ENCODE measurements at regions not wholly inside any gene's neighbourhood (a gene's known extent, or its start where the extent isn't known, plus 50 kb on each side); places are given as distances from the start of the nearest gene placed in this dataset.
A peak's percentile ranks its signal among the peaks of the same experiment; 100 is the strongest.
"Not testable (repeated sequence)": the region's sequence is repeated elsewhere in the genome, so short reads cannot be mapped to it uniquely, and the experiment has no call there.

DNA sequence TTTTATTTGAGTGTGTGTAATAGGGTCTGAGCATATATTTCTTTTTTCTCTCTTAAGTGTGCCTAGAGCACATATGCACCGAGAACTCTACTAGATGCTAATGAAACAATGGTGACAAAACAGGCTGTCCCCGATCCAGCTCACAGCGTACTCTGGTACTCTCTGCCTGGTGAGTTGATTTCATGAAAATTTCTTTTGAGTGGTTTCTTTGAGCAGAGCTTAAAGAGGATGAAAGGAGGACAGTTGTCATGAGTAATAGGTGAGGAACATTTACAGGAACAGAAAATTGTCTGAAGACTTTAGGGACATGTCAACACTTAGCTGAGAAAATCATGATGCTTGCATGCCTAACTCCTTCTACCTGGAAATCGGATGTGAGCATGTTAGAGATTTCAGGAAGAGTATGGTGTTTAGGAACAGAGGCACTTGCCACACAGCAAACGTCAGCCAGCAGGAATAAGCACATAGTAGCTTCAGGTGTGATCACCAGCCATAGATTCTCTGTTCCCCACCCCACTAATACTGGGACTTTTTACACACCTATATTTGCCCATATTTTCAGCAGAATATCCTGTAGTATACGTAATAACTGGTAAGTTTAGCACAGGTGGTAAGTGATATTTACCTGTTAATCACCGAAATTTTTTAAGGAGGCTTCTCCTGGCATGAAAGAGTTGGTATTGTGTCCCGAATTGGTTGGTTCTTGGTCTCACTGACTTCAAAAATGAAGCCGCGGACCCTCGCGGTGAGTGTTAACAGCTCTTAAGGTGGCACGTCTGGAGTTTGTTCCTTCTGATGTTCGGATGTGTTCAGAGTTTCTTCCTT is 111.1 kb downstream of the ZNF330 start:
- Histone ChIP-seq H3K4me1 (peaks cover 0 to 7% (median 0%) of the 10 kb centered on the region in 4 donors), H3K27me3 (no peaks in the 10 kb centered on the region), H3K4me3 (no peak overlapping the region), H3K27ac (no peak overlapping the region), H3K36me3 (no peaks in the 10 kb centered on the region), H3K9me3 (no peaks in the 10 kb centered on the region)
- no peak for DNase-seq
- 90 to 91% methylated on average over 14 of the region's 14 CpGs for WGBS, 2 donors
- TF ChIP-seq POLR2AphosphoS5 (IDR thresholded peaks at IDR 0.05) (no peak), POLR2A (IDR thresholded peaks at IDR 0.05) (no peak), EP300 (IDR thresholded peaks at IDR 0.05) (no peak)
- TF ChIP-seq, protein P1, sequence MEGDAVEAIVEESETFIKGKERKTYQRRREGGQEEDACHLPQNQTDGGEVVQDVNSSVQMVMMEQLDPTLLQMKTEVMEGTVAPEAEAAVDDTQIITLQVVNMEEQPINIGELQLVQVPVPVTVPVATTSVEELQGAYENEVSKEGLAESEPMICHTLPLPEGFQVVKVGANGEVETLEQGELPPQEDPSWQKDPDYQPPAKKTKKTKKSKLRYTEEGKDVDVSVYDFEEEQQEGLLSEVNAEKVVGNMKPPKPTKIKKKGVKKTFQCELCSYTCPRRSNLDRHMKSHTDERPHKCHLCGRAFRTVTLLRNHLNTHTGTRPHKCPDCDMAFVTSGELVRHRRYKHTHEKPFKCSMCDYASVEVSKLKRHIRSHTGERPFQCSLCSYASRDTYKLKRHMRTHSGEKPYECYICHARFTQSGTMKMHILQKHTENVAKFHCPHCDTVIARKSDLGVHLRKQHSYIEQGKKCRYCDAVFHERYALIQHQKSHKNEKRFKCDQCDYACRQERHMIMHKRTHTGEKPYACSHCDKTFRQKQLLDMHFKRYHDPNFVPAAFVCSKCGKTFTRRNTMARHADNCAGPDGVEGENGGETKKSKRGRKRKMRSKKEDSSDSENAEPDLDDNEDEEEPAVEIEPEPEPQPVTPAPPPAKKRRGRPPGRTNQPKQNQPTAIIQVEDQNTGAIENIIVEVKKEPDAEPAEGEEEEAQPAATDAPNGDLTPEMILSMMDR (IDR thresholded peaks at IDR 0.05): no peak
- no peak for ATAC-seq (ENCODE audit: low FRiP score in 2 of 2)

DNA sequence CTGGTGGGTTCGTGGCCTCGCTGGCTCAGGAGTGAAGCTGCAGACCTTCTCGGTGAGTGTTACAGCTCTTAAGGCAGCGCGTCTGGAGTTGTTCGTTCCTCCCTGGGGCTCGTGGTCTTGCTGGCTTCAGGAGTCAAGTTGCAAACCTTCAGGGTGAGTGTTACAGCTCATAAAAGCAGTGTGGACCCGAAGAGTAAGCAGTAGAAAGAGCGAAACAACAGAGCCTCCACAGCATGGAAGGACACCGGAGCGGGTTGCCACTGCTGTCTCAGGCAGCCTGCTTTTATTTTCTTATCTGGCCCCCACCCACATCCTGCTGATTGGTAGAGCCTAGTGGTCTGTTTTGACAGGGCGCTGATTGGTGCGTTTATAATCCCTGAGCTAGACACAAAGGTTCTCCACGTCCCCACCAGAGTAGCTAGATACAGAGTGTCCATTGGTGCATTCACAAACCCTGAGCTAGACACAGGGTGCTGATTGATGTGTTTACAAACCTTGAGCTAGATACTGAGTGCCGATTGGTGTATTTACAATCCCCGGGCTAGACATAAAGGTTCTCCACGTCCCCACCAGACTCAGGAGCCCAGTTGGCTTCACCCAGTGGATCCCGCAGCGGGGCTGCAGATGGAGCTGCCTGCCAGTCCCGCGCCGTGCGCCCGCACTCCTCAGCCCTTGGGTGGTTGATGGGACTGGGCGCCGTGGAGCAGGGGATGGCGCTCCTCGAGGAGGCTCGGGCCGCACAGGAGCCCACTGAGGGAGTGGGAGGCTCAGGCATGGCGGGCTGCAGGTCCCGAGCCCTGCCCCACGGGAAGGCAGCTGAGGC is 111.9 kb downstream of the ZNF330 start:
- not testable (repeated sequence) for ATAC-seq (ENCODE audit: low FRiP score in 2 of 2); H3K27me3 ChIP-seq; H3K36me3 ChIP-seq; H3K9me3 ChIP-seq; H3K4me1 ChIP-seq
- peak in 1 of 2 donors; percentile 81 for DNase-seq
- Histone ChIP-seq H3K27ac (peak overlapping the region in 2 of 4 donors; percentile 63 to 77), H3K4me3 (peak overlapping the region; percentile 16 to 47 (median 40))
- 71 to 93% methylated on average over 14 to 23 of the region's 33 CpGs for WGBS, 2 donors

DNA sequence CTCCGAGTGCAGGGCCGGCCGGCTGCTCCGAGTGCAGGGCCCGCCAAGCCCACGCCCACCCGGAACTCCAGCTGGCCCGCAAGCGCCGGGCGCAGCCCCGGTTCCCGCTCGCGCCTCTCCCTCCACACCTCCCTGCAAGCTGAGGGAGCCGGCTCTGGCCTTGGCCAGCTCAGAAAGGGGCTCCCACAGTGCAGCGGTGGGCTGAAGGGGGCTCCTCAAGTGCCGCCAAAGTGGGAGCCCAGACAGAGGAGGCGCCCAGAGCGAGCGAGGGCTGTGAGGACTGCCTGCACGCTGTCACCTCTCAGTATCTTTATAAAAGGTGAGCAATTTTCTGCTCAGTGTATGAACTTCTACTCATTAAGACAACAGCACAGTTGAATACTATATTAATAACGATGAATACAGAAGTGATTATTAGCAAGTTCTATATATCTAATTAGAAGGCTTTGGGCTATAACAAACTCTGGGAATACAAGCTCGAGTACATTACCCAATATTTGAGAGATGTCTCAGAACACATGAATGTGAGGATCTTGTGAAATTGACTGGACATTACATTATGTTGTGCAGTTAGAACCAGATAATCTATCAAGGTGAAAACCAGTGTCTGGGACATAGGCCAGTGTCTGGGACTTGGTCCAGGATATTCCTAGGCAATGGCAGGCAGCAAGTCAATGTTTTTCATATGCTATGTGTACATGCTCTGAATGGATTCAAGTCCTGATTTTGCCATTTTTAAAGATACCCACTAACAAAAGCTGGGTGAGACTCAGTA is 112.9 kb downstream of the ZNF330 start:
- not testable (repeated sequence) for H3K36me3 ChIP-seq, H3K27me3 ChIP-seq, H3K9me3 ChIP-seq, H3K4me1 ChIP-seq
- WGBS, 2 donors: 21 to 53% methylated on average over 6 to 15 of the region's 24 CpGs
- Histone ChIP-seq H3K27ac (peak overlapping the region in 3 of 4 donors; percentile 20 to 77 (median 52)), H3K4me3 (peak overlapping the region in 3 of 4 donors; percentile 36 to 47 (median 45))
- peak in 1 of 2 donors; percentile 66 for ATAC-seq (ENCODE audit: low FRiP score in 2 of 2)
- peak in 1 of 2 donors; percentile 77 for DNase-seq

DNA sequence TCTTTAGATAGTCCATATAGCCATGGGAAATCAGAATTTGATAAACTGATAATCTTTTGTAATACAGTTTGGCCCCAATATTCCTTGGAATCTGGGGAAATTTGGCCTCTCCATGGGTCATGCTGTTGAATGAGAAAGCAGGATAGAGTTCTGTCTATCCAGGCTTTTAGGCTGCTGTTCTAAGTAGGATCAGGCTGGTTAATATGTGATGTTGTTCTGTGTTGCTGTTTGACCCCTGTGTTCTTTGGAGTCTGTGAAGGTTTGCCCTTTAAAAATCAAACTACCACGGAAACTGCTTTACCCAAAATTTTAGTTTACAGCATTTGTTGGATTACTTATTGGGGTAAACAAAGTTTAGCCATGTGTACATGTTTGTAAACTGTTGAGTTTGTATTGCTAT is 114.5 kb downstream of the ZNF330 start:
- TF ChIP-seq POLR2A (IDR thresholded peaks at IDR 0.05) (no peak), EP300 (IDR thresholded peaks at IDR 0.05) (no peak), POLR2AphosphoS5 (IDR thresholded peaks at IDR 0.05) (no peak)
- TF ChIP-seq, protein P1 (IDR thresholded peaks at IDR 0.05): no peak
- DNase-seq (no peak), ATAC-seq (ENCODE audit: low FRiP score in 2 of 2) (no peak)
- 91 to 96% methylated on average over 1 of the region's 1 CpG for WGBS, 2 donors
- H3K4me3 ChIP-seq: no peak overlapping the region
- no peaks in the 10 kb centered on the region for H3K27me3 ChIP-seq
- peaks cover 0 to 7% (median 0%) of the 10 kb centered on the region in 4 donors for H3K4me1 ChIP-seq
- no peak overlapping the region for H3K27ac ChIP-seq
- H3K36me3 ChIP-seq: no peaks in the 10 kb centered on the region
- no peaks in the 10 kb centered on the region for H3K9me3 ChIP-seq

DNA sequence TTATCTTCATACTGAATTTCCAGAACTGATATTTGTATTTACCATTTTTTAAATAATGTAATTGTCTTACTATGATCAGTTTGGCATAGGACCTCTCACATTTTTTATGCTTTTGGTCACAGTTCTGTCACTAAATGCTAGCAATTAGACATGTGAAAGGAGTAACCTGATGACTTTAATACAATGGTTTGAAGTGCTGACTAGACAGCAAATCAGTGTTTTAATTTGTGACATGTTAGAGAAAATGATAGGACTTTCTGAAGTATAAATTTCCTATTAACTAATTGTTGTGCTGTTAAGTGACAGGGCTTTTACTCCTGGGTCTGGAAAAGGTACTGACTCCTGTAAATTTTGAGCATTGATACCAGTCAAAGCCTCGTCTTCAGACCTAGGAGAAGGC is 117.5 kb downstream of the ZNF330 start:
- Histone ChIP-seq H3K4me3 (no peak overlapping the region), H3K4me1 (peaks cover 0 to 7% (median 0%) of the 10 kb centered on the region in 4 donors), H3K27me3 (no peaks in the 10 kb centered on the region), H3K27ac (no peak overlapping the region), H3K9me3 (no peaks in the 10 kb centered on the region), H3K36me3 (no peaks in the 10 kb centered on the region)
- TF ChIP-seq POLR2A (IDR thresholded peaks at IDR 0.05) (no peak), EP300 (IDR thresholded peaks at IDR 0.05) (no peak), POLR2AphosphoS5 (IDR thresholded peaks at IDR 0.05) (no peak)
- TF ChIP-seq, protein P1 (IDR thresholded peaks at IDR 0.05): no peak
- DNase-seq: no peak
- 86 to 95% methylated on average over 1 of the region's 1 CpG for WGBS, 2 donors
- no peak for ATAC-seq (ENCODE audit: low FRiP score in 2 of 2)
